Adrenal gland (tissue), 9 donors: ENCODE measurements at regions not wholly inside any gene's neighbourhood (a gene's known extent, or its start where the extent isn't known, plus 50 kb on each side); places are given as distances from the start of the nearest gene placed in this dataset.

Source experiments
- DNase-seq, 7 donors: peaks; one replicate each; pipeline ENCODE4 v3.0.0-alpha.2; 2019 to 2020
- H3K27ac ChIP-seq, 5 donors: fragments of 200-600 bp; sonication (generic) in 4 of 5; 1 replicate in 3 of 5; 2 replicates in 2 of 5; pipeline versions ENCODE4 v1.5.1 to v1.8.0; 2016 to 2020; ENCODE audit warnings: mild to moderate bottlenecking in 1 of 5
- H3K27me3 ChIP-seq: fragments of 200-600 bp; 2 replicates; pipeline ENCODE4 v1.8.0; 2021
- H3K36me3 ChIP-seq, 2 donors: fragments of 200-600 bp; replicated peaks in 1 of 2; 1 replicate in 1 of 2; 2 replicates in 1 of 2; pipeline versions ENCODE4 v1.5.1 to v1.8.0; 2018 to 2022
- H3K4me1 ChIP-seq, 2 donors: fragments of 200-600 bp; replicated peaks in 1 of 2; 1 replicate in 1 of 2; 2 replicates in 1 of 2; pipeline versions ENCODE4 v1.5.1 to v1.8.0; 2018 to 2021
- H3K4me3 ChIP-seq, 4 donors: fragments of 200-600 bp; sonication (generic) in 3 of 4; one replicate each; pipeline ENCODE4 v1.5.1; 2016 to 2018
- H3K9me3 ChIP-seq, 3 donors: fragments of 200-600 bp; sonication (generic) in 1 of 3; replicated peaks in 1 of 3; 1 replicate in 2 of 3; 2 replicates in 1 of 3; pipeline versions ENCODE4 v1.5.1 to v1.8.0; 2016 to 2021
- POLR2A ChIP-seq, 2 donors: fragments of 450-650 bp; IDR thresholded peaks; one replicate each; pipeline ENCODE4 v1.6.1; 2017; ENCODE audit warnings: antibody characterized with exemption in 2 of 2, mild to moderate bottlenecking in 2 of 2, moderate library complexity in 1 of 2
- WGBS, 4 donors: extraction: QIAGEN DNeasy Blood & Tissue Kit in 2 of 4; methylation state at CpG; one replicate each; pipeline versions ENCODE4 v1.1.5 to v1.1.7; 2013 to 2017; 5-methylcytosine and 5-hydroxymethylcytosine counted together
- intact Hi-C, 2 donors: fragments of 100-400 bp; cut with DNase I; formaldehyde crosslinking; loops; one replicate each; pipeline versions ENCODE4 v1.14.1 to v1.15.0; 2022 to 2023
- TF ChIP-seq, protein P1 (sequence below), 6 experiments: fragments of 450-650 bp in 4 of 6; fragments of 200-600 bp in 2 of 6; sonication (generic) in 1 of 6; IDR thresholded peaks; 1 replicate in 5 of 6; 2 replicates in 1 of 6; pipeline versions ENCODE4 v1.5.1 to v1.8.0; 2016 to 2021; ENCODE audit warnings: antibody characterized with exemption in 6 of 6, mild to moderate bottlenecking in 2 of 6, moderate library complexity in 1 of 6
- donor health status: healthy with polysubstance abuse.
- donor health status: Bipolar disorder and iron deficiency.
- donor health status: DM: yes; HTN: yes; CAD: no.
- donor health status: DM: no; HTN: no; CAD: no.
- donor health status: DM: no; HTN: no; CAD: no.

GRCh38 chr4:121574618-121575017 lies 122.2 kb downstream of the ANXA5 start:
- no peaks in the 10 kb centered on the region for H3K9me3 ChIP-seq

DNA sequence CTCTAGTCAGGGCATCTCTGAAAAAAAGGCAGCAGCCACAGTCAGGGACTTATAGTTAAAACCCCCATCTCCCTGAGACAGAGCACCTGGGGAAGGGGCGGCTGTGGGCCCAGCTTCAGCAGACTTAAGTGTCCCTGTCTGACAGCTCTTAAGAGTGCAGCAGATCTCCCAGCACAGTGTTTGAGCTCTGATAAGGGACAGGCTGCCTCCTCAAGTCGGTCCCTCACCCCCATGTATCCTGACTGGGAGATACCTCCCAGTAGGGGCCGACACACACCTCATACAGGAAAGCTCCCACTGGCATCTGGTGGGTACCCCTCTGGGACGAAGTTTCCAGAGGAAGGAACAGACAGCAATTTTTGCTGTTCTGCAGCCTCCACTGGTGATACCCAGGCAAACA lies 129.0 kb downstream of the ANXA5 start:
- H3K27ac ChIP-seq, result no peak overlapping the region
- WGBS, 4 donors, result 82 to 94% (median 85%) methylated on average over 2 to 4 of the region's 4 CpGs
- H3K4me3 ChIP-seq, result no peak overlapping the region
- H3K27me3 ChIP-seq, result no peaks in the 10 kb centered on the region
- no peaks in the 10 kb centered on the region for H3K4me1 ChIP-seq
- intact Hi-C loops, result no loop called here
- no peaks in the 10 kb centered on the region for H3K9me3 ChIP-seq
- no peaks in the 10 kb centered on the region for H3K36me3 ChIP-seq
- no peak for TF ChIP-seq POLR2A (IDR thresholded peaks at IDR 0.05)
- TF ChIP-seq, protein P1, sequence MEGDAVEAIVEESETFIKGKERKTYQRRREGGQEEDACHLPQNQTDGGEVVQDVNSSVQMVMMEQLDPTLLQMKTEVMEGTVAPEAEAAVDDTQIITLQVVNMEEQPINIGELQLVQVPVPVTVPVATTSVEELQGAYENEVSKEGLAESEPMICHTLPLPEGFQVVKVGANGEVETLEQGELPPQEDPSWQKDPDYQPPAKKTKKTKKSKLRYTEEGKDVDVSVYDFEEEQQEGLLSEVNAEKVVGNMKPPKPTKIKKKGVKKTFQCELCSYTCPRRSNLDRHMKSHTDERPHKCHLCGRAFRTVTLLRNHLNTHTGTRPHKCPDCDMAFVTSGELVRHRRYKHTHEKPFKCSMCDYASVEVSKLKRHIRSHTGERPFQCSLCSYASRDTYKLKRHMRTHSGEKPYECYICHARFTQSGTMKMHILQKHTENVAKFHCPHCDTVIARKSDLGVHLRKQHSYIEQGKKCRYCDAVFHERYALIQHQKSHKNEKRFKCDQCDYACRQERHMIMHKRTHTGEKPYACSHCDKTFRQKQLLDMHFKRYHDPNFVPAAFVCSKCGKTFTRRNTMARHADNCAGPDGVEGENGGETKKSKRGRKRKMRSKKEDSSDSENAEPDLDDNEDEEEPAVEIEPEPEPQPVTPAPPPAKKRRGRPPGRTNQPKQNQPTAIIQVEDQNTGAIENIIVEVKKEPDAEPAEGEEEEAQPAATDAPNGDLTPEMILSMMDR (IDR thresholded peaks at IDR 0.05), result no peak
- no peak for DNase-seq

More at GRCh38 chr4:121574618-121575017, 122.2 kb downstream of the ANXA5 start:
- Histone ChIP-seq H3K27ac (no peak overlapping the region), H3K36me3 (no peaks in the 10 kb centered on the region), H3K4me3 (no peak overlapping the region), H3K4me1 (no peaks in the 10 kb centered on the region), H3K27me3 (no peaks in the 10 kb centered on the region)
- DNase-seq, result no peak
- intact Hi-C loops, result no loop called here
- no peak for TF ChIP-seq POLR2A (IDR thresholded peaks at IDR 0.05)
- TF ChIP-seq, protein P1 (IDR thresholded peaks at IDR 0.05), result no peak

GRCh38 chr4:121564840-121565375 lies 131.9 kb downstream of the ANXA5 start:
- TF ChIP-seq, protein P1 (IDR thresholded peaks at IDR 0.05), result no peak
- TF ChIP-seq POLR2A (IDR thresholded peaks at IDR 0.05), result no peak
- intact Hi-C loops, result no loop called here
- H3K27ac ChIP-seq, result no peak overlapping the region
- DNase-seq, result no peak
- no peak overlapping the region for H3K4me3 ChIP-seq
- H3K27me3 ChIP-seq, result no peaks in the 10 kb centered on the region
- WGBS, 4 donors, result 60 to 79% (median 68%) methylated on average over 5 of the region's 5 CpGs
- H3K4me1 ChIP-seq, result no peaks in the 10 kb centered on the region
- H3K9me3 ChIP-seq, result no peaks in the 10 kb centered on the region
- H3K36me3 ChIP-seq, result no peaks in the 10 kb centered on the region

DNA sequence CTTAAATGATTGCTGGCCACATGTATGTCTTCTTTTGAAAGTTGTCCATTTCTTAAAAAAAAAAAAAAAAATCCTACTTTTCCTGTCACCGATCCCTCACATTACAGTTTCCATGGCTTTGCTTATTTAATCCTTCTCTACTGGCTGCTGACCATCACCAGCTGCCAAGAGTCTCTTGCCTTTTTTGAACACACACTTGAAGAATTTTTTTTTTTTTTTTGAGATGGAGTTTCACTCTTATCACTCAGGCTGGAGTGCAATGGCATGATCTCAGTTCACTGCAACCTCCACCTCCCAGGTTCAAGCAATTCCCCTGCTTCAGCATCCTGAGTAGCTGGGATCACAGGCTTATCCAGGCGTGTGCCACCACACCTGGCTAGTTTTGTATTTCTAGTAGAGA lies 134.0 kb downstream of the ANXA5 start:
- Histone ChIP-seq H3K36me3 (no peaks in the 10 kb centered on the region), H3K27me3 (no peaks in the 10 kb centered on the region), H3K27ac (no peak overlapping the region), H3K4me3 (no peak overlapping the region), H3K4me1 (no peaks in the 10 kb centered on the region), H3K9me3 (no peaks in the 10 kb centered on the region)
- intact Hi-C loops, result no loop called here
- 78 to 94% (median 90%) methylated on average over 1 to 2 of the region's 2 CpGs for WGBS, 4 donors
- TF ChIP-seq POLR2A (IDR thresholded peaks at IDR 0.05), result no peak
- TF ChIP-seq, protein P1 (IDR thresholded peaks at IDR 0.05), result no peak
- no peak for DNase-seq
